SHP77 (cell line): ENCODE measurements at regions not wholly inside any gene's neighbourhood (a gene's known extent, or its start where the extent isn't known, plus 50 kb on each side); places are given as distances from the start of the nearest gene placed in this dataset.

ENCODE experiments used
- DNase-seq, 2 experiments: peaks; one replicate each; lab custom pipeline; 2025; lab: John Stamatoyannopoulos, UW

GRCh38 chr2:163459986-163460385, 275.8 kb downstream of the FIGN start:
- DNase-seq = no peak

GRCh38 chr2:163456953-163457743, 278.7 kb downstream of the FIGN start:
- no peak for DNase-seq

GRCh38 chr2:163455815-163456214, 280.0 kb downstream of the FIGN start:
- no peak for DNase-seq

GRCh38 chr2:163453920-163454319, 281.9 kb downstream of the FIGN start:
- no peak for DNase-seq

- no peak for DNase-seq
Measured at GRCh38 chr2:163441603-163442002, 294.2 kb downstream of the FIGN start.

GRCh38 chr2:163436963-163437362, 298.8 kb downstream of the FIGN start:
- DNase-seq = no peak

GRCh38 chr2:163428187-163428586, 307.6 kb downstream of the FIGN start:
- no peak for DNase-seq

- no peak for DNase-seq
Measured at GRCh38 chr2:163420604-163421003, 315.2 kb downstream of the FIGN start.

- DNase-seq = no peak
Measured at GRCh38 chr2:163419000-163419830, 316.6 kb downstream of the FIGN start.

- no peak for DNase-seq
Measured at GRCh38 chr2:163417596-163418337, 318.0 kb downstream of the FIGN start.

- no peak for DNase-seq
Measured at GRCh38 chr2:163414121-163414520, 321.7 kb downstream of the FIGN start.

GRCh38 chr2:163407296-163407695, 328.5 kb downstream of the FIGN start:
- no peak for DNase-seq

- no peak for DNase-seq
Measured at GRCh38 chr2:163405298-163405697, 330.5 kb downstream of the FIGN start.

- DNase-seq = no peak
Measured at GRCh38 chr2:163401481-163401880, 334.3 kb downstream of the FIGN start.

GRCh38 chr2:163397451-163397850, 338.4 kb downstream of the FIGN start:
- no peak for DNase-seq

GRCh38 chr2:163395602-163396001, 340.2 kb downstream of the FIGN start:
- no peak for DNase-seq

- DNase-seq = no peak
Measured at GRCh38 chr2:163389838-163390237, 346.0 kb downstream of the FIGN start.

- DNase-seq = no peak
Measured at GRCh38 chr2:163375472-163375871, 360.3 kb downstream of the FIGN start.

- DNase-seq = no peak
Measured at GRCh38 chr2:163375070-163375469, 360.7 kb downstream of the FIGN start.

- no peak for DNase-seq
Measured at GRCh38 chr2:163374282-163374681, 361.5 kb downstream of the FIGN start.

- DNase-seq = no peak
Measured at GRCh38 chr2:163373496-163373895, 362.3 kb downstream of the FIGN start.

GRCh38 chr2:163370169-163370886, 365.5 kb downstream of the FIGN start:
- DNase-seq = no peak
